Stromal cell of bone marrow (primary cell): ENCODE measurements at regions not wholly inside any gene's neighbourhood (a gene's known extent, or its start where the extent isn't known, plus 50 kb on each side); places are given as distances from the start of the nearest gene placed in this dataset.
A peak's percentile ranks its signal among the peaks of the same experiment; 100 is the strongest.

Experiments used
- DNase-seq: peaks from one replicate; pipeline ENCODE4 v3.0.0-alpha.2; 2012; ENCODE audit warnings: low read depth

- DNase-seq, result peak; percentile 6
Observed at GRCh38 chr11:104337273-104337672, 173.3 kb upstream of the PDGFD start.

DNA sequence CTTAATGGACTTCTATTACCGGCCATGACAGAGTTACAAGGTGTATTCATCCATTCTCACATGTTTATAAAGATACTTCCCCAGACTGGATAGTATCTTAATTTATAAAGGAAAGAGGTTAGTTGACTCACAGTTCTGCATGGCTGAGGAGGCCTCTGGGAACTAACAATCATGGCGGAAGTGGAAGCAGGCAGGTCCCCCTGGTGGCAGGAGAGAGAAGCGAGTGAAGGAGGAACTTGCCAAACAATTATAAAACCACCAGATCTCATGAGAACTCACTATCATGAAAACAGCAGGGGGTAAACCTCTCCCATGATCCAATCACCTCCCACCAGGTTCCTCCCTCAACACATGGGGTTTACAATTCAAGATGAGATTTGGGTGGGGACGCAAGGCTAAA lies 170.0 kb upstream of the PDGFD start:
- no peak for DNase-seq

GRCh38 chr11:104332110-104332509 lies 168.2 kb upstream of the PDGFD start:
- no peak for DNase-seq

GRCh38 chr11:104329078-104329665 lies 165.2 kb upstream of the PDGFD start:
- DNase-seq, result no peak

- DNase-seq, result no peak
Observed at GRCh38 chr11:104328512-104328907, 164.6 kb upstream of the PDGFD start.

- no peak for DNase-seq
Observed at GRCh38 chr11:104327861-104328511, 164.0 kb upstream of the PDGFD start.

GRCh38 chr11:104325093-104325492 lies 161.1 kb upstream of the PDGFD start:
- DNase-seq, result no peak

DNA sequence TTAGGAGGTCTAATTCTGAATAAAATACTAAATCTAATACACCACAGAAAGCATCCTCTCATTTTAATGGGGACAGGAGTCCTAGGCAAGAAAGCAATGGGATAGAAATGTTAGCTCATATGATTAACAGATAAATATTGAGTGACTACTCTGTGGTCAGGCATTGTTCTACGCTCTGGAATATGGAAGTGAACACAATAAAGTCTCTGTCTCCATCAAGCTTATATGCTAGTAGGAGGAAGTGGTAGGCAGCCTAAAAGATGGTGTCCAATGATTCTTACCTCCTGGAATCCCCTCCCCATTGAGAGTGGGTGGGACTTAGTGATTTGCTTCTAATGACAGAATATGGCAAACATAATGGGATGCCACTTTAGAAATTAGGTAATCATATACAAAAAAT lies 160.3 kb upstream of the PDGFD start:
- no peak for DNase-seq

DNA sequence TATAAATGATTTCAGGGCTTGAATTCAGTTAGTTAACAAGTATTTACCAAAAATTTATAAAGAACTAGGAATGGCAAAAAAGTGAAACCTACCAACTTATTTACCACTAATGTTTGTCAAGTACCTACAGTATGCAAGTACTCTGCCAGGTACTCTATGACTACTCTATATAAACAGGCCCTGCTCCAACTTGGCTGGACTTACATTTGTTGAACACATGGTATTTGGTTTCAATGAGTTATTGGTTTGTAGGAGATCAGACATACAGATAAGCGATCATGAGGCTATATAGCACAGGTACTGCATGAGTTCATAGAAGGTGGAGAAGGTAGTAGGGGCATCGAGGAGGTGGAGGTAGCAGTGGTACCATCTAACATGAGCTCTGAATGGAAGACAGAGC lies 159.9 kb upstream of the PDGFD start:
- no peak for DNase-seq

GRCh38 chr11:104322696-104323095 lies 158.7 kb upstream of the PDGFD start:
- DNase-seq, result no peak

- no peak for DNase-seq
Observed at GRCh38 chr11:104320956-104321355, 157.0 kb upstream of the PDGFD start.

DNA sequence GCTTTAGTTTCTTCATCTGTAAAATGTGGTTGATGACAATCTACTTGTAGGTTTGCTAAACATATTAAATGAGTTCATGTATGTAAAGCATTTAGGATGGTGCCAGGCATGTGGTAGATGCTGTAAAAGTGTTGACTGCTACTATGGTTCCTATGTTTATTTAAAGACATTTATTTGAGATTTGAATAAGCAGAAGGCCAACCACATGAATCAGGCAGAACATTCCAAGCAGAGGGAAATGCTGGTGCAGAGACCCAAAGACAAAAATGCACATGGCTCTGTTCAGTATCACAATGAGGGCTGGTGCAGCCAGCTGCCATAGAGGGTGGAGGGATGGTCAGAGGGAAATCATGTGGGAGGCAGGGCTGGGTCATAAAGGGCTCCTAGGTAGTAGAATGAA lies 156.2 kb upstream of the PDGFD start:
- DNase-seq, result no peak

DNA sequence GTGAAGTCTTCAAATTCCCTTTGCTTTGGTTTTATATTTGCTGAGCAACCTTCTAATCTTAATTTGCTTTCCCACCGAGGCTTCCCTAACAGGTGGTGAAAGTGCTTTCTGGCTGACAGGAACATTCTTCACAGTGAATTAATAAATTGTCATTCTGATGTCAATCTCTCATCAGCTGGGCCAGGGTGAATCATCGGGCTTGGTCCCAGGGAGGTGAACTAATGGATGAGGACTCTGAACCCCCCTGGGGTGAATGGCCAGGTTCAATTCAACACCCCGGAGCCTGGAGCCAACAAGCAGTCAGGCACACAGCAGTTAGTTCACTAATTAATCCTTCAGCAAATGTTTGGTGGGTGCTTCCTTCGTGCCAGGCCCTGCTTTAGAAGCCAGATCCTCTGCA lies 155.4 kb upstream of the PDGFD start:
- DNase-seq, result no peak

- no peak for DNase-seq
Observed at GRCh38 chr11:104306862-104307474, 143.0 kb upstream of the PDGFD start.

DNA sequence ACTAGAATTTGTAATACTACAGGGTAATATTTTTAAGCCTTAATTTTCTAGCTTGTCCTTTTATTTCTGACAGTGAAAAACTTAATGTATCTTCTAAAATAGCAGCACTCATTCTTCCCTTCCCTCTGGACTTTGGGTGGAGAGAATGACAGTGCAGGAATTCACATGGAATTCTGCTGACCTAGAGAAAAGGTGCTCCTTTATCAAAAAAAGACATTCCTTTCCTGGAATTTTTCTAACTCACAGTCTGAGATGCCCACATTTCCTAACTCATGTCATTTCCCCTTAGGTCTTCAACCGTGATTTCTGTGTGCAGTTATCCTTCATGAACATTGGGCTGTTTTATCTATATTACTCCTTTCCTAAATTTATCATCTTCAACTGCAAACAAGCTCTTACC lies 137.8 kb upstream of the PDGFD start:
- no peak for DNase-seq

DNA sequence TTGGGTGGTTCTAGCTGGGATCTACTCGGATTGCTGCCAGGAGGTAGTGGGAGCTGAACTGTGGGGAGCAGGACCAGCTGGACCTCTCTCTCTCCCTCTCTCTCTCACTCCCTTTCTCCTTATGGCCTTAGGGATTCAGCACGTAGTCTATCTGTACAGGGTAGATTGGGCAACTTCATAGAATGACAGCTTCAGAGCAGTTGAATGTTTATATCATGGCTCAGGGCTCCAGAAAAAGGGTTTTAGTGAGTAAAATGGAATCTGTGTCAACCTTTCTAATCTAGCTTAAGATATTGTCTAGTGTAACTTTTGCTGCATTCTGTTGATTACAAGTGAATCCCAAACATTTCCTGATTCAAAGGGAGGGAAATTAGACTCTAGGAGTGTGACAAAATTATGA lies 127.7 kb upstream of the PDGFD start:
- DNase-seq, result no peak

GRCh38 chr11:104286129-104286528 lies 122.2 kb upstream of the PDGFD start:
- no peak for DNase-seq

- DNase-seq, result no peak
Observed at GRCh38 chr11:104279587-104279986, 115.6 kb upstream of the PDGFD start.

- DNase-seq, result no peak
Observed at GRCh38 chr11:104275992-104276391, 112.0 kb upstream of the PDGFD start.

DNA sequence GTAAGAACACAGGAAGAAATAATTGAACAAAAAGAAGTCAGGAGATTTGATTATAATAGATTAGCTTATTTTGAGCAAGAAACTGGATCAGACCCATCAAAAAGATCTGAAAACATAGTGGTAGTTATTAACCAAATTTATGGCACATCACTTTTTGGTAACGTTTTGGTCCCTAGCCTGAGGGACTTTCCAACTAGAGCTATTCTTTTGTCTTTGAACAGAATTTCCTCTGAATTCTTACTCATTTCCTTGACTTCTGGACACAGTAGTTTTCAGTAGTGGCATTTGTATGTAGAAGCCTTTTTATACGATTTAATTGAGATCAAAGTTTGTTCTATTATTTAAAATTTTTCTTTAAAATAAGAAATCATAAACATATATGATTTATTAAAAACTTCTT lies 96.5 kb upstream of the PDGFD start:
- DNase-seq, result no peak

DNA sequence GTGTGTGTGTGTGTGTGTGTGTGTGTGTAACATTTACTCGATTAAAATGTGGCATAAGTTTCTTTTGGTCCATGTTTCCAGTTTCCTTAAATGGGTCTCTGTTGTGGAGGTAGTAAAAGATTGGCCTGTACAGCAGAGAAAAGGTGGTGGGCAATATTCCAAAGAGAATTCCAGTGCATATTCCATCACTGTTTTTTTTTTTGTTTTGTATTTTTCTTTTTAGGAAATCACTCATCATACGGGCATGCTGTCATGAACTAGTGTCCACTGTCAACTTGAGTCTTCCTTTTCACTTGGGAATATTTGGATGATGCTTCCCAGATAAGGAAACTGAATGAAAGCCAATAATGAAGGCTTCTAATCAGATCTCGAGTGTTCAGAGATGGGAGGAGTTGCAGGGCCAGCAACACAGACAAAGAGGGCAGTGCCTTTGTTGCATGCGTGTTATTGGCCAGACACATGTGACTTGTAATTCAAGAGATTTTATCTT lies 95.2 kb upstream of the PDGFD start:
- DNase-seq, result no peak

DNA sequence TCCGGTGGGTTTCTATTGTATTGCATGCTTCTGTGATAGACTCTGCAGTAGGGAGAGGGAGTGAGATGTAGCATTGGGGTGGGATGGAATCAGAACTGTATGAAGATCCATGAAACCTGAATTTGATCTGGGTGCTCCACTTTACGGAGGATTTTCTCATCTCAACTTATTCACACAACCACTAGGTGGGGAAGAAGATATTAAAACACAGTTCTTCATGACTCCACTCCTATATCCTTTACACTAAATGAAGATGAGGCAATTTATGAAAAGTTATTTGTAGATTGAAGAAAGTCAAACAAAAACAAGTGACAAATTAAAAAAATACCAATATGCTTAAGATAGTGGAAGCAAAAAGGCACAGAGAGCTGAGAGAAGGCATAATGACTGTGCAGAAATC lies 92.6 kb upstream of the PDGFD start:
- DNase-seq, result no peak

- DNase-seq, result no peak
Observed at GRCh38 chr11:104254347-104254746, 90.4 kb upstream of the PDGFD start.

GRCh38 chr11:104246590-104246989 lies 82.6 kb upstream of the PDGFD start:
- DNase-seq, result no peak
